Esophagus muscularis mucosa (tissue), 4 donors: ENCODE measurements at regions not wholly inside any gene's neighbourhood (a gene's known extent, or its start where the extent isn't known, plus 50 kb on each side); places are given as distances from the start of the nearest gene placed in this dataset.
"Not testable (repeated sequence)": the region's sequence is repeated elsewhere in the genome, so short reads cannot be mapped to it uniquely, and the experiment has no call there.

Source experiments
- CTCF ChIP-seq, 3 experiments: fragments of 200-600 bp in 2 of 3; fragments of 450-650 bp in 1 of 3; sonication (generic) in 2 of 3; IDR thresholded peaks; one replicate each; pipeline ENCODE4 v1.5.1; 2017 to 2019; ENCODE audit warnings: antibody characterized with exemption in 3 of 3, mild to moderate bottlenecking in 2 of 3, moderate library complexity in 1 of 3
- EP300 ChIP-seq: sonication (generic); formaldehyde crosslinking; IDR thresholded peaks from one replicate; pipeline ENCODE4 v1.6.1; 2017; ENCODE audit warnings: antibody characterized with exemption
- POLR2A ChIP-seq: fragments of 450-650 bp; IDR thresholded peaks from one replicate; pipeline ENCODE4 v1.6.1; 2017; ENCODE audit warnings: antibody characterized with exemption, moderate library complexity, mild to moderate bottlenecking, low read depth

- not testable (repeated sequence) for TF ChIP-seq EP300; CTCF (IDR thresholded peaks at IDR 0.05); POLR2A
Observed at GRCh38 chr2:36179668-36180269, 175.8 kb upstream of the CRIM1 start.
